HL-60 (cell line): ENCODE measurements at regions not wholly inside any gene's neighbourhood (a gene's known extent, or its start where the extent isn't known, plus 50 kb on each side); places are given as distances from the start of the nearest gene placed in this dataset.

Source experiments
- CTCF ChIP-seq: IDR thresholded peaks from one replicate; pipeline ENCODE4 v1.5.1; 2011; ENCODE audit warnings: low read length, control low read depth, inconsistent platforms; ENCODE audit not compliant: insufficient read depth
- GABPA ChIP-seq: IDR thresholded peaks from 2 replicates; pipeline ENCODE4 v1.6.1; 2012; ENCODE audit warnings: low read depth
- POLR2AphosphoS5 ChIP-seq: IDR thresholded peaks from 2 replicates; pipeline ENCODE4 v1.6.1; 2012; ENCODE audit warnings: low read depth
- REST ChIP-seq: IDR thresholded peaks from 2 replicates; pipeline ENCODE4 v1.6.1; 2012; ENCODE audit warnings: low read depth; ENCODE audit not compliant: insufficient replicate concordance
- SPI1 ChIP-seq: IDR thresholded peaks from 2 replicates; pipeline ENCODE4 v1.6.1; 2012; ENCODE audit warnings: low read depth, mild to moderate bottlenecking, borderline replicate concordance

GRCh38 chr2:7570247-7570646, 653.0 kb downstream of the RNF144A start:
- TF ChIP-seq CTCF, result no peak
- no peak for TF ChIP-seq POLR2AphosphoS5
- TF ChIP-seq GABPA, result no peak
- TF ChIP-seq REST, result no peak
- no peak for TF ChIP-seq SPI1
